Endothelial cell of umbilical vein (primary cell): ENCODE measurements at regions not wholly inside any gene's neighbourhood (a gene's known extent, or its start where the extent isn't known, plus 50 kb on each side); places are given as distances from the start of the nearest gene placed in this dataset.

Experiments used
- BruUV-seq: library from RNA; stranded (reverse); fragments of 400-500 nt; replicated peaks from 2 replicates; lab custom pipeline; 2021; lab: Mats Ljungman, UMichigan
- CTCF ChIA-PET: fragments of 300-600, 350-600 bp; sonication (Branson Sonifier 250); formaldehyde crosslinking; loops from one replicate; lab custom pipeline; 2021; ENCODE audit warnings: antibody characterized with exemption, inconsistent platforms; lab: Charles Lee
- POLR2A ChIA-PET: fragments of 300-600, 350-600 bp; sonication (Branson Sonifier 250); formaldehyde crosslinking; loops from one replicate; lab custom pipeline; 2021; ENCODE audit warnings: antibody characterized with exemption, inconsistent platforms; lab: Charles Lee
- DNase-seq: peaks from one replicate; pipeline ENCODE4 v3.0.0-alpha.2; 2011; ENCODE audit warnings: low read depth, low spot score
- FAIRE-seq: peaks from 2 replicates; lab custom pipeline; 2011; peaks lifted over from hg19 to GRCh38; lab: Jason Lieb, UNC
- H2AFZ ChIP-seq: 2 replicates; pipeline ENCODE4 v1.6.0; 2012; ENCODE audit warnings: low read depth, low read length, control low read depth, inconsistent platforms
- H3K27ac ChIP-seq: 2 replicates; pipeline ENCODE4 v1.5.1; 2011; ENCODE audit warnings: low read depth, mild to moderate bottlenecking, control low read depth, low read length, moderate library complexity; ENCODE audit not compliant: insufficient read depth
- H3K27me3 ChIP-seq, 2 experiments: 2 replicates each; pipeline versions ENCODE4 v1.6.0 to v1.6.1; 2011; ENCODE audit warnings: low read length in 2 of 2, mixed read lengths in 1 of 2; ENCODE audit not compliant: control insufficient read depth in 2 of 2, insufficient read depth in 2 of 2
- H3K36me3 ChIP-seq, 2 experiments: 2 replicates in 1 of 2; 3 replicates in 1 of 2; pipeline ENCODE4 v1.5.1; 2011; ENCODE audit warnings: low read length in 2 of 2, mild to moderate bottlenecking in 1 of 2, moderate library complexity in 1 of 2; ENCODE audit not compliant: control insufficient read depth in 2 of 2, insufficient read depth in 2 of 2; ENCODE audit errors: extremely low read depth in 1 of 2
- H3K4me1 ChIP-seq: 3 replicates; pipeline ENCODE4 v1.5.1; 2011; ENCODE audit warnings: mild to moderate bottlenecking, low read length; ENCODE audit not compliant: control insufficient read depth, insufficient read depth; ENCODE audit errors: extremely low read depth
- H3K4me2 ChIP-seq: 2 replicates; pipeline ENCODE4 v1.6.1; 2011; ENCODE audit warnings: low read length, control low read depth, mixed read lengths; ENCODE audit not compliant: insufficient read depth
- H3K4me3 ChIP-seq, 3 experiments: fragments of 200-600 bp in 1 of 3; sonication (generic), shearing (Covaris generic) in 1 of 3; replicated peaks in 1 of 3; 2 replicates each; pipeline ENCODE4 v1.5.1; 2011 to 2016; ENCODE audit warnings: control low read depth in 3 of 3, low read length in 3 of 3, mild to moderate bottlenecking in 2 of 3, inconsistent platforms in 1 of 3, low read depth in 1 of 3, moderate library complexity in 1 of 3; ENCODE audit not compliant: insufficient read depth in 1 of 3
- H3K79me2 ChIP-seq: 2 replicates; pipeline ENCODE4 v1.6.0; 2012; ENCODE audit warnings: low read length, inconsistent platforms; ENCODE audit not compliant: control insufficient read depth, insufficient read depth
- H3K9ac ChIP-seq: replicated peaks from 2 replicates; pipeline ENCODE3; 2011; ENCODE audit warnings: low read length, control low read depth; ENCODE audit not compliant: insufficient read depth; ENCODE audit errors: extremely low read depth
- H3K9me1 ChIP-seq: replicated peaks from 3 replicates; pipeline ENCODE4 v1.6.0; 2011; ENCODE audit warnings: mild to moderate bottlenecking, low read length; ENCODE audit not compliant: control insufficient read depth, insufficient read depth; ENCODE audit errors: extremely low read depth
- H3K9me3 ChIP-seq: replicated peaks from 2 replicates; pipeline ENCODE4 v1.5.1; 2012; ENCODE audit warnings: low read length, inconsistent platforms; ENCODE audit not compliant: control insufficient read depth, insufficient read depth
- H4K20me1 ChIP-seq: replicated peaks from 2 replicates; pipeline ENCODE3; 2011; ENCODE audit warnings: mild to moderate bottlenecking, low read length; ENCODE audit not compliant: control insufficient read depth, insufficient read depth; ENCODE audit errors: extremely low read depth
- CTCF ChIP-seq, 2 donors: IDR thresholded peaks; 1 replicate in 1 of 2; 2 replicates in 1 of 2; pipeline ENCODE4 v1.5.1; 2011; ENCODE audit warnings: low read length in 2 of 2, mild to moderate bottlenecking in 2 of 2, moderate library complexity in 2 of 2, control low read depth in 1 of 2, inconsistent platforms in 1 of 2, low read depth in 1 of 2; ENCODE audit not compliant: insufficient read depth in 1 of 2; ENCODE audit errors: extremely low read depth in 1 of 2
- EZH2 ChIP-seq: IDR thresholded peaks from 2 replicates; pipeline ENCODE4 v1.6.1; 2012; ENCODE audit warnings: borderline replicate concordance, low read depth, mild to moderate bottlenecking, moderate library complexity, low read length, inconsistent platforms; ENCODE audit not compliant: severe bottlenecking
- FOS ChIP-seq: IDR thresholded peaks from 2 replicates; pipeline ENCODE4 v1.6.1; 2011; ENCODE audit warnings: mild to moderate bottlenecking, low read length, moderate library complexity, borderline replicate concordance; ENCODE audit not compliant: insufficient read depth
- GATA2 ChIP-seq: IDR thresholded peaks from 2 replicates; pipeline ENCODE4 v1.7.0; 2011; ENCODE audit warnings: low read depth, mild to moderate bottlenecking, moderate library complexity, mixed read lengths, low read length; ENCODE audit not compliant: insufficient read length, insufficient read depth
- JUN ChIP-seq: IDR thresholded peaks from 2 replicates; pipeline ENCODE4 v1.6.1; 2011; ENCODE audit warnings: borderline replicate concordance, low read depth; ENCODE audit not compliant: insufficient read length, insufficient read depth
- MYC ChIP-seq: IDR thresholded peaks from one replicate; pipeline ENCODE4 v1.6.1; 2011; ENCODE audit warnings: mild to moderate bottlenecking, low read depth, low read length
- POLR2A ChIP-seq: IDR thresholded peaks from 2 replicates; pipeline ENCODE4 v1.6.1; 2012; ENCODE audit warnings: low read depth, mild to moderate bottlenecking, control low read depth, low read length
- POLR2AphosphoS5 ChIP-seq: IDR thresholded peaks from 2 replicates; pipeline ENCODE4 v1.6.1; 2012; ENCODE audit warnings: low read depth, mild to moderate bottlenecking, control low read depth, low read length, moderate library complexity; ENCODE audit not compliant: insufficient read depth
- dilution Hi-C: fragments of 300-500 bp; cut with MboI; formaldehyde crosslinking; loops from one replicate; pipeline ENCODE4 v1.15.0; 2019; ENCODE audit warnings: low sequenced_read_pairs; ENCODE audit not compliant: extremely low pct_ligation_motif_present
- intact Hi-C: fragments of 100-400 bp; cut with micrococcal nuclease; formaldehyde crosslinking; loops from one replicate; pipeline ENCODE4 v1.10.0; 2022
- TF ChIP-seq, protein P1 (sequence below): IDR thresholded peaks from 2 replicates; pipeline ENCODE4 v1.6.1; 2011; ENCODE audit not compliant: insufficient read depth, insufficient read length

- ChIA-PET CTCF (no interaction called here), POLR2A (no interaction called here)
- DNase-seq (no peak), FAIRE-seq (no peak)
- H3K4me1 ChIP-seq: no peaks in the 10 kb centered on the region
- H3K79me2 ChIP-seq: no peaks in the 10 kb centered on the region
- dilution Hi-C loops: no loop called here
- H3K9ac ChIP-seq: no peak overlapping the region
- intact Hi-C loops: no loop called here
- H3K4me3 ChIP-seq: no peak overlapping the region
- TF ChIP-seq FOS (no peak), CTCF (IDR thresholded peaks at IDR 0.05; ENCODE audit: extremely low read depth in 1 of 2, insufficient read depth in 1 of 2, low read depth in 1 of 2, low read length in 2 of 2) (no peak), GATA2 (no peak), POLR2A (no peak), POLR2AphosphoS5 (no peak), JUN (no peak), MYC (no peak), EZH2 (no peak)
- TF ChIP-seq, protein P1, sequence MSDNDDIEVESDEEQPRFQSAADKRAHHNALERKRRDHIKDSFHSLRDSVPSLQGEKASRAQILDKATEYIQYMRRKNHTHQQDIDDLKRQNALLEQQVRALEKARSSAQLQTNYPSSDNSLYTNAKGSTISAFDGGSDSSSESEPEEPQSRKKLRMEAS: no peak
- no peak overlapping the region for H2AFZ ChIP-seq
- no peaks in the 10 kb centered on the region for H3K27me3 ChIP-seq
- H3K9me1 ChIP-seq: no peaks in the 10 kb centered on the region
- no peaks in the 10 kb centered on the region for H3K36me3 ChIP-seq
- no peak overlapping the region for H3K4me2 ChIP-seq
- BruUV-seq: no TSS peak
- H3K27ac ChIP-seq: no peak overlapping the region
- no peaks in the 10 kb centered on the region for H3K9me3 ChIP-seq
- no peaks in the 10 kb centered on the region for H4K20me1 ChIP-seq
Observed at GRCh38 chr11:13818325-13818724, 144.2 kb upstream of the SPON1 start.
